OCI-LY1 (cell line): ENCODE measurements at regions not wholly inside any gene's neighbourhood (a gene's known extent, or its start where the extent isn't known, plus 50 kb on each side); places are given as distances from the start of the nearest gene placed in this dataset.

Experiments
- H2AFZ ChIP-seq: fragments of 200-600 bp; sonication (generic), shearing (Covaris generic); 2 replicates; pipeline ENCODE4 v1.6.0; 2014; ENCODE audit warnings: antibody characterized with exemption, mild to moderate bottlenecking, low read length
- H3F3A ChIP-seq: fragments of 200-600 bp; sonication (generic), shearing (Covaris generic); 2 replicates; pipeline ENCODE4 v1.6.0; 2014; ENCODE audit warnings: mild to moderate bottlenecking, antibody characterized with exemption, low read length, moderate library complexity; ENCODE audit not compliant: insufficient read depth
- H3K27ac ChIP-seq: fragments of 200-600 bp; sonication (generic); 2 replicates; pipeline ENCODE4 v1.5.1; 2014; ENCODE audit warnings: low read length, mixed run types, mild to moderate bottlenecking, low read depth; ENCODE audit not compliant: poor library complexity, severe bottlenecking
- H3K27me3 ChIP-seq: fragments of 200-600 bp; sonication (generic); 2 replicates; pipeline ENCODE4 v1.6.0; 2014; ENCODE audit warnings: antibody characterized with exemption, mild to moderate bottlenecking, low read length, moderate library complexity; ENCODE audit not compliant: insufficient read depth
- H3K36me3 ChIP-seq: fragments of 200-600 bp; sonication (generic); 2 replicates; pipeline ENCODE4 v1.6.1; 2014; ENCODE audit warnings: mild to moderate bottlenecking, antibody characterized with exemption, low read length, moderate library complexity, mixed read lengths; ENCODE audit not compliant: insufficient read depth
- H3K4me1 ChIP-seq: fragments of 200-600 bp; sonication (generic); 2 replicates; pipeline ENCODE4 v1.5.1; 2014; ENCODE audit warnings: mild to moderate bottlenecking, low read length, moderate library complexity; ENCODE audit not compliant: insufficient read depth, severe bottlenecking
- H3K4me2 ChIP-seq: fragments of 200-600 bp; sonication (generic), shearing (Covaris generic); 2 replicates; pipeline ENCODE4 v1.6.1; 2014; ENCODE audit warnings: low read length
- H3K4me3 ChIP-seq: fragments of 200-600 bp; sonication (generic); 2 replicates; pipeline ENCODE4 v1.5.1; 2014; ENCODE audit warnings: low read length, low read depth, mild to moderate bottlenecking, mixed read lengths; ENCODE audit not compliant: poor library complexity, severe bottlenecking
- H3K79me2 ChIP-seq: fragments of 200-600 bp; shearing (Covaris generic); 2 replicates; pipeline ENCODE4 v1.6.1; 2016; ENCODE audit warnings: mixed run types, low read length, mixed read lengths; ENCODE audit not compliant: insufficient read depth
- H3K9ac ChIP-seq: fragments of 200-600 bp; sonication (generic), shearing (Covaris generic); 2 replicates; pipeline ENCODE4 v1.6.1; 2014; ENCODE audit warnings: mild to moderate bottlenecking, low read length, mixed read lengths
- H3K9me2 ChIP-seq: fragments of 200-600 bp; sonication (generic), shearing (Covaris generic); 2 replicates; pipeline ENCODE4 v1.6.1; 2014; ENCODE audit warnings: low read depth, mild to moderate bottlenecking, low read length, mixed read lengths
- H3K9me3 ChIP-seq: fragments of 200-600 bp; shearing (Covaris generic); 2 replicates; pipeline ENCODE4 v1.6.1; 2014; ENCODE audit warnings: low read length, mixed read lengths
- H4K20me1 ChIP-seq: fragments of 200-600 bp; sonication (generic), shearing (Covaris generic); 2 replicates; pipeline ENCODE4 v1.6.0; 2016; ENCODE audit warnings: mild to moderate bottlenecking, low read length; ENCODE audit not compliant: insufficient read depth
- CTCF ChIP-seq: fragments of 200-600 bp; sonication (generic), shearing (Covaris generic); IDR thresholded peaks from 2 replicates; pipeline ENCODE4 v1.5.1; 2017; ENCODE audit warnings: mild to moderate bottlenecking, antibody characterized with exemption, low read length, moderate library complexity, mixed read lengths
- EZH2 ChIP-seq: fragments of 200-600 bp; sonication (generic), shearing (Covaris generic); IDR thresholded peaks from 2 replicates; pipeline ENCODE4 v1.8.0; 2017; ENCODE audit warnings: borderline replicate concordance, mixed run types, mild to moderate bottlenecking, antibody characterized with exemption, low read length, moderate library complexity, mixed read lengths

GRCh38 chr5:124523897-124524296 is 222.5 kb downstream of the ZNF608 start:
- peak overlapping the region; percentile 92 for H3K27ac ChIP-seq
- no peaks in the 10 kb centered on the region for H3K27me3 ChIP-seq
- H3K9me3 ChIP-seq = no peaks in the 10 kb centered on the region
- H3K9me2 ChIP-seq = no peaks in the 10 kb centered on the region
- peaks cover 33% of the 10 kb centered on the region for H3K4me1 ChIP-seq
- no peak overlapping the region for H3K4me3 ChIP-seq
- H3K79me2 ChIP-seq = no peaks in the 10 kb centered on the region
- no peak overlapping the region for H2AFZ ChIP-seq
- TF ChIP-seq CTCF (no peak), EZH2 (no peak)
- no peaks in the 10 kb centered on the region for H4K20me1 ChIP-seq
- no peaks in the 10 kb centered on the region; the same call in 1 of the 2 replicates for H3F3A ChIP-seq
- H3K9ac ChIP-seq = no peak overlapping the region
- H3K4me2 ChIP-seq = no peak overlapping the region; the same call in 1 of the 2 replicates
- H3K36me3 ChIP-seq = no peaks in the 10 kb centered on the region

DNA sequence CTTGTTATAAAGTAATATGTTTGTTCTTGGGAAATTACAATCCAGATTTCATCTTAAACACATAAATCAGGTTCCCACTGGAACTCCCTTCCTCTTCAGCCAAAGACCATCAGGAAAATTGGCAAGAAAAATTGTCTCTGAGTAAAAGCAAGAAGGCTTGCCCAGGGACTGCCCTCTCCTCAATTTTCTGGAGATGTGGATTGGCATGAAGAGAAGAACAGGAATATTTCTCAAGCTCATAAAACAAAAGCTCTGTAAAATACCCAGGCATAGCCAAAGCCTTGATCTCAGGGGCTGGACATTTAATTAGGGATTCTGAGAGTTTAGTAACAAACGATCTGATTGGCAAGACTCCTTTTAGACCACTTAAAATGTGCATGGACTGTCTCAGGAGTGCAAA is 223.4 kb downstream of the ZNF608 start:
- Histone ChIP-seq H3K79me2 (no peaks in the 10 kb centered on the region), H3K9me2 (no peaks in the 10 kb centered on the region), H3K4me3 (no peak overlapping the region), H3K4me1 (peaks cover 35% of the 10 kb centered on the region), H4K20me1 (no peaks in the 10 kb centered on the region), H3K9me3 (no peaks in the 10 kb centered on the region), H3K36me3 (no peaks in the 10 kb centered on the region), H3K27ac (no peak overlapping the region), H3K27me3 (no peaks in the 10 kb centered on the region), H3F3A (no peaks in the 10 kb centered on the region; the same call in 1 of the 2 replicates), H3K9ac (no peak overlapping the region), H3K4me2 (no peak overlapping the region), H2AFZ (no peak overlapping the region)
- no peak for TF ChIP-seq CTCF
- no peak for TF ChIP-seq EZH2

DNA sequence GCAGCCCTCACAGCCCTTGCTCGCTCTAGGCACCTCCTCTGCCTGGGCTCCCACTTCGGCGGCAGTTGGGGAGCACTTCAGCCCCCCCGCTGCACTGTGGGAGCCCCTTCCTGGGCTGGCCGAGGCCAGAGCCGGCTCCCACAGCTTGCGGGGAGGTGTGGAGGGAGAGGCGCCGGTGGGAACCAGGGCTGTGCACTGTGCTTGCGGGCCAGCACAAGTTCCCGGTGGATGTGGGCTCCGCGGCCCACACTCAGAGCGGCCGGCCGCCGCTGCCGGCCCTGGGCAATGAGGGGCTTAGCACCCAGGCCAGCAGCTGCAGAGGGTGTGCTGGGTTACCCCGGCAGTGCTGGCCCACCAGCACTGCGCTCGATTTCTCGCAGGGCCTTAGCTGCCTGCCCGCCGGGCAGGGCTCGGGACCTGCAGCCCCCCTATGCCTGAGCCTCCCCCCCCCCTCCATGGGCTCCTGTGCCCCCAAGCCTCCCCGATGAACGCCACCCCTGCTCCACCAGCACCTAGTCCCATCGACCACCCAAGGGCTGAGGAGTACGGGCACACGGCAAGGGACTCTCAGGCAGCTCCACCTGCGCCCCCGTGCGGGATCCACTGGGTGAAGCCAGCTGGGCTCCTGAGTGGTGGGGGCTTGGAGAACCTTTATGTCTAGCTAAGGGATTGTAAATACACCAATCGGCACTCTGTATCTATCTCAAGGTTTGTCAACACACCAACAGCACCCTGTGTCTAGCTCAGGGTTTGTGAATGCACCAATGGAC is 224.8 kb downstream of the ZNF608 start:
- Histone ChIP-seq H3K9me2 (no peaks in the 10 kb centered on the region), H3K4me1 (peaks cover 35% of the 10 kb centered on the region), H3K27me3 (no peaks in the 10 kb centered on the region), H3K79me2 (no peaks in the 10 kb centered on the region), H3K4me3 (no peak overlapping the region), H3K4me2 (no peak overlapping the region), H3K9ac (no peak overlapping the region), H3K9me3 (no peaks in the 10 kb centered on the region), H4K20me1 (no peaks in the 10 kb centered on the region), H3F3A (no peaks in the 10 kb centered on the region; the same call in 1 of the 2 replicates), H2AFZ (no peak overlapping the region), H3K36me3 (no peaks in the 10 kb centered on the region), H3K27ac (no peak overlapping the region)
- TF ChIP-seq CTCF (no peak), EZH2 (no peak)
